ENCODE measurements at regions not wholly inside any gene's neighbourhood (a gene's known extent, or its start where the extent isn't known, plus 50 kb on each side); places are given as distances from the start of the nearest gene placed in this dataset.
"Not testable (repeated sequence)": the region's sequence is repeated elsewhere in the genome, so short reads cannot be mapped to it uniquely, and the experiment has no call there.

DNA sequence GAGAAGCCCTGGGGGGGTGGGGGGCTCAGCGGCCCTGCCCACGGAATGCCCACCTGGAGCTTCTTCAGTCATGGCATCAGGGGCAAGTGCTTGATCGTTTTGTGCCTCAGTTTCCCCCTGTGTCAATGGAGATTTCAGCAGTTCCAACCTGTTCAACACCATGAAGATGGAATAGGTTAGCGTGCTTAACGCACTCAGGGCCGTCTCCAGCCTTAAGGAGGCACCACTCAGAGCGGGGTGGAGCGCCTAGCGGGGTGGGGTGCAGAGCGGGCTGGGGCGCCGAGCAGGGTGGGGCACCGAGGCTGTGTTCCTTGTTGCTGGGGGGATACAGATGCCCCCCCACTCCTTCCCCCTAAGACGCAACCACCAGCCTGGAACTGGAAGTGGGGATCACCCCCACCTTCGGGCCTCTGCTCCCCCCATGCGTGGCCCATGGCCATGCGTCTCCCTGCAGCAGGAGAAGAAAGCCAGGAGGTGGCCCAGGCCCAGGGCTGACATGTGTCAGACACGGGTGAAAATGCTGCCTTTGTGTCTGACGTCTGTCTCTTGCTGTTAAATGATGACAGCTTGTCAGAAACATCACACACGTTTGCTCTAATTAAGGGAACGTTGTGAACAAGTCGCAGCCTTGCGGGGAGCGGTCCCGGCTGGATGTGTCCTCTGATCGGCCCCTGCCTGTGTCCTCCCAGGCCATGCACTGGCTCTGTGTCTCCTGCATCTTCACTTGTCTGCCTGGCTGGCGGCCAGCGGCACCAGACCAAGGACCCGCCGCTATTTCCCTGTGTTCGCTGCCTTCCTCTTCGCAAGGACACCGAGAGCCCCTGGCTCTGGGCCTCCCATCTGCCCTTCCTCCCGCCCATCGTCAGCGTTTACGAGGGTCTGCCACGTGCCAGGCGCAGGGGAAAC lies 192.1 kb downstream of the BANP start:
- not testable (repeated sequence) for TF ChIP-seq CTCF (IDR thresholded peaks at IDR 0.05; ENCODE audit: low read length); EZH2 (IDR thresholded peaks at IDR 0.05; ENCODE audit: borderline replicate concordance, low read length)

Data from OCI-LY1 (cell line).